PFSK-1 (cell line): ENCODE measurements at regions not wholly inside any gene's neighbourhood (a gene's known extent, or its start where the extent isn't known, plus 50 kb on each side); places are given as distances from the start of the nearest gene placed in this dataset.

ENCODE experiments used
- FOXP2 ChIP-seq: optimal IDR thresholded peaks from 2 replicates; pipeline ENCODE3; 2011; ENCODE audit warnings: borderline replicate concordance, control low read depth, inconsistent platforms; ENCODE audit not compliant: insufficient read depth; ENCODE audit errors: extremely low read length, extremely low read depth
- POLR2AphosphoS5 ChIP-seq: IDR thresholded peaks from 2 replicates; pipeline ENCODE4 v1.6.1; 2012; ENCODE audit warnings: low read depth, mild to moderate bottlenecking, control low read depth, low read length, moderate library complexity
- REST ChIP-seq, 2 experiments: IDR thresholded peaks; 2 replicates each; pipeline versions ENCODE4 v1.6.1 to v1.8.0; 2011 to 2012; ENCODE audit warnings: low read depth in 2 of 2, low read length in 2 of 2, control low read depth in 1 of 2, inconsistent platforms in 1 of 2, mild to moderate bottlenecking in 1 of 2, moderate library complexity in 1 of 2; ENCODE audit not compliant: insufficient read depth in 1 of 2
- SIN3A ChIP-seq: IDR thresholded peaks from 2 replicates; pipeline ENCODE4 v1.6.1; 2012; ENCODE audit warnings: mild to moderate bottlenecking, low read length, moderate library complexity, borderline replicate concordance; ENCODE audit not compliant: insufficient read depth
- TAF1 ChIP-seq: IDR thresholded peaks from 2 replicates; pipeline ENCODE4 v1.6.1; 2012; ENCODE audit warnings: low read length, control low read depth, borderline replicate concordance; ENCODE audit not compliant: insufficient read depth

- TF ChIP-seq SIN3A = no peak
Measured at GRCh38 chr9:18137815-18138214, 336.1 kb upstream of the ADAMTSL1 start.

GRCh38 chr9:18138656-18139055 is 335.3 kb upstream of the ADAMTSL1 start:
- TF ChIP-seq TAF1 (no peak), REST (IDR thresholded peaks at IDR 0.05; ENCODE audit: insufficient read depth in 1 of 2, low read depth in 2 of 2, low read length in 2 of 2) (no peak), FOXP2 (no peak), SIN3A (no peak), POLR2AphosphoS5 (no peak)

GRCh38 chr9:18141681-18142080 is 332.3 kb upstream of the ADAMTSL1 start:
- TF ChIP-seq REST (IDR thresholded peaks at IDR 0.05; ENCODE audit: insufficient read depth in 1 of 2, low read depth in 2 of 2, low read length in 2 of 2) (no peak), TAF1 (no peak), SIN3A (no peak), FOXP2 (no peak), POLR2AphosphoS5 (no peak)

GRCh38 chr9:18143073-18143745 is 330.7 kb upstream of the ADAMTSL1 start:
- no peak for TF ChIP-seq TAF1
- TF ChIP-seq FOXP2 = no peak
- no peak for TF ChIP-seq REST (IDR thresholded peaks at IDR 0.05; ENCODE audit: insufficient read depth in 1 of 2, low read depth in 2 of 2, low read length in 2 of 2)
- no peak for TF ChIP-seq POLR2AphosphoS5
- no peak for TF ChIP-seq SIN3A

GRCh38 chr9:18146329-18146728 is 327.6 kb upstream of the ADAMTSL1 start:
- TF ChIP-seq SIN3A (no peak), POLR2AphosphoS5 (no peak), TAF1 (no peak), FOXP2 (no peak), REST (IDR thresholded peaks at IDR 0.05; ENCODE audit: insufficient read depth in 1 of 2, low read depth in 2 of 2, low read length in 2 of 2) (no peak)
